ENCODE measurements at regions not wholly inside any gene's neighbourhood (a gene's known extent, or its start where the extent isn't known, plus 50 kb on each side); places are given as distances from the start of the nearest gene placed in this dataset.

- no peak for TF ChIP-seq CTCF (IDR thresholded peaks at IDR 0.05; ENCODE audit: low read depth, low read length)
- DNase-seq (ENCODE audit: extremely low read depth, low read depth) = no peak
Observed at GRCh38 chr21:38972078-38972477, 166.3 kb downstream of the ETS2 start.

- no peak for DNase-seq (ENCODE audit: extremely low read depth, low read depth)
- no peak for TF ChIP-seq CTCF (IDR thresholded peaks at IDR 0.05; ENCODE audit: low read depth, low read length)
Observed at GRCh38 chr21:38970765-38971164, 165.0 kb downstream of the ETS2 start.

- TF ChIP-seq CTCF (IDR thresholded peaks at IDR 0.05; ENCODE audit: low read depth, low read length) = no peak
- no peak for DNase-seq (ENCODE audit: extremely low read depth, low read depth)
Observed at GRCh38 chr21:38968887-38969543, 163.3 kb downstream of the ETS2 start.

- DNase-seq (ENCODE audit: extremely low read depth, low read depth) = no peak
- TF ChIP-seq CTCF (IDR thresholded peaks at IDR 0.05; ENCODE audit: low read depth, low read length) = no peak
Observed at GRCh38 chr21:38965910-38966504, 160.3 kb downstream of the ETS2 start.

- no peak for TF ChIP-seq CTCF (IDR thresholded peaks at IDR 0.05; ENCODE audit: low read depth, low read length)
- DNase-seq (ENCODE audit: extremely low read depth, low read depth) = no peak
Observed at GRCh38 chr21:38965241-38965640, 159.5 kb downstream of the ETS2 start.

GRCh38 chr21:38963006-38963405 lies 157.3 kb downstream of the ETS2 start:
- no peak for DNase-seq (ENCODE audit: extremely low read depth, low read depth)
- no peak for TF ChIP-seq CTCF (IDR thresholded peaks at IDR 0.05; ENCODE audit: low read depth, low read length)

- no peak for DNase-seq (ENCODE audit: extremely low read depth, low read depth)
- no peak for TF ChIP-seq CTCF (IDR thresholded peaks at IDR 0.05; ENCODE audit: low read depth, low read length)
Observed at GRCh38 chr21:38960251-38960650, 154.5 kb downstream of the ETS2 start.

Measured in AG09319 (cell line).